GM19239 (cell line): ENCODE measurements at regions not wholly inside any gene's neighbourhood (a gene's known extent, or its start where the extent isn't known, plus 50 kb on each side); places are given as distances from the start of the nearest gene placed in this dataset.
"Not testable (repeated sequence)": the region's sequence is repeated elsewhere in the genome, so short reads cannot be mapped to it uniquely, and the experiment has no call there.

ENCODE experiments used
- DNase-seq: peaks from one replicate; pipeline ENCODE4 v3.0.0; 2011; ENCODE audit warnings: low spot score; ENCODE audit not compliant: insufficient read length
- FAIRE-seq: peaks from 2 replicates; lab custom pipeline; 2011; peaks lifted over from hg19 to GRCh38; lab: Jason Lieb, UNC

- no peak for FAIRE-seq
- no peak for DNase-seq
Observed at GRCh38 chr6:839201-839600, 146.3 kb upstream of the EXOC2 start.

GRCh38 chr6:837380-837779 is 144.4 kb upstream of the EXOC2 start:
- DNase-seq: no peak
- FAIRE-seq: no peak

GRCh38 chr6:836276-836853 is 143.4 kb upstream of the EXOC2 start:
- DNase-seq (no peak), FAIRE-seq (no peak)

GRCh38 chr6:835476-836160 is 142.7 kb upstream of the EXOC2 start:
- DNase-seq: no peak
- no peak for FAIRE-seq

- DNase-seq (no peak), FAIRE-seq (no peak)
Observed at GRCh38 chr6:834866-835265, 141.9 kb upstream of the EXOC2 start.

- FAIRE-seq: no peak
- no peak for DNase-seq
Observed at GRCh38 chr6:834190-834589, 141.3 kb upstream of the EXOC2 start.

- DNase-seq, FAIRE-seq: not testable (repeated sequence)
Observed at GRCh38 chr6:832804-833203, 139.9 kb upstream of the EXOC2 start.

GRCh38 chr6:830667-831327 is 137.9 kb upstream of the EXOC2 start:
- FAIRE-seq (no peak), DNase-seq (no peak)

GRCh38 chr6:829656-830055 is 136.7 kb upstream of the EXOC2 start:
- no peak for FAIRE-seq
- DNase-seq: no peak

- DNase-seq: no peak
- FAIRE-seq: peak; percentile 86
Observed at GRCh38 chr6:827431-827830, 134.5 kb upstream of the EXOC2 start.

GRCh38 chr6:819122-819521 is 126.2 kb upstream of the EXOC2 start:
- DNase-seq (no peak), FAIRE-seq (no peak)

- FAIRE-seq (no peak), DNase-seq (no peak)
Observed at GRCh38 chr6:818196-818595, 125.3 kb upstream of the EXOC2 start.

- DNase-seq (no peak), FAIRE-seq (no peak)
Observed at GRCh38 chr6:816510-817084, 123.7 kb upstream of the EXOC2 start.

GRCh38 chr6:815348-815738 is 122.4 kb upstream of the EXOC2 start:
- no peak for FAIRE-seq

GRCh38 chr6:814378-815347 is 121.7 kb upstream of the EXOC2 start:
- DNase-seq (no peak), FAIRE-seq (no peak)

More at GRCh38 chr6:815348-815738, 122.4 kb upstream of the EXOC2 start:
- DNase-seq: no peak

GRCh38 chr6:811831-812230 is 118.9 kb upstream of the EXOC2 start:
- DNase-seq: no peak
- no peak for FAIRE-seq

GRCh38 chr6:811191-811590 is 118.3 kb upstream of the EXOC2 start:
- no peak for DNase-seq
- no peak for FAIRE-seq

GRCh38 chr6:804771-805170 is 111.8 kb upstream of the EXOC2 start:
- FAIRE-seq: no peak
- no peak for DNase-seq

GRCh38 chr6:804317-804716 is 111.4 kb upstream of the EXOC2 start:
- FAIRE-seq: no peak
- no peak for DNase-seq
